ENCODE measurements at regions not wholly inside any gene's neighbourhood (a gene's known extent, or its start where the extent isn't known, plus 50 kb on each side); places are given as distances from the start of the nearest gene placed in this dataset.

GRCh38 chr6:98039904-98040607 lies 757.0 kb upstream of the MMS22L start:
- DNase-seq (ENCODE audit: extremely low read depth, low read depth): no peak
- TF ChIP-seq, protein P1, sequence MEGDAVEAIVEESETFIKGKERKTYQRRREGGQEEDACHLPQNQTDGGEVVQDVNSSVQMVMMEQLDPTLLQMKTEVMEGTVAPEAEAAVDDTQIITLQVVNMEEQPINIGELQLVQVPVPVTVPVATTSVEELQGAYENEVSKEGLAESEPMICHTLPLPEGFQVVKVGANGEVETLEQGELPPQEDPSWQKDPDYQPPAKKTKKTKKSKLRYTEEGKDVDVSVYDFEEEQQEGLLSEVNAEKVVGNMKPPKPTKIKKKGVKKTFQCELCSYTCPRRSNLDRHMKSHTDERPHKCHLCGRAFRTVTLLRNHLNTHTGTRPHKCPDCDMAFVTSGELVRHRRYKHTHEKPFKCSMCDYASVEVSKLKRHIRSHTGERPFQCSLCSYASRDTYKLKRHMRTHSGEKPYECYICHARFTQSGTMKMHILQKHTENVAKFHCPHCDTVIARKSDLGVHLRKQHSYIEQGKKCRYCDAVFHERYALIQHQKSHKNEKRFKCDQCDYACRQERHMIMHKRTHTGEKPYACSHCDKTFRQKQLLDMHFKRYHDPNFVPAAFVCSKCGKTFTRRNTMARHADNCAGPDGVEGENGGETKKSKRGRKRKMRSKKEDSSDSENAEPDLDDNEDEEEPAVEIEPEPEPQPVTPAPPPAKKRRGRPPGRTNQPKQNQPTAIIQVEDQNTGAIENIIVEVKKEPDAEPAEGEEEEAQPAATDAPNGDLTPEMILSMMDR (IDR thresholded peaks at IDR 0.05; ENCODE audit: low read depth, low read length, missing control alignments): no peak
- no peak overlapping the region for H3K4me3 ChIP-seq (replicated peaks; ENCODE audit: low read depth, low read length)

GRCh38 chr6:98041056-98041455 lies 758.0 kb upstream of the MMS22L start:
- DNase-seq (ENCODE audit: extremely low read depth, low read depth): no peak
- TF ChIP-seq, protein P1 (IDR thresholded peaks at IDR 0.05; ENCODE audit: low read depth, low read length, missing control alignments): no peak
- H3K4me3 ChIP-seq (replicated peaks; ENCODE audit: low read depth, low read length): no peak overlapping the region

- TF ChIP-seq, protein P1 (IDR thresholded peaks at IDR 0.05; ENCODE audit: low read depth, low read length, missing control alignments): no peak
- H3K4me3 ChIP-seq (replicated peaks; ENCODE audit: low read depth, low read length): no peak overlapping the region
- no peak for DNase-seq (ENCODE audit: extremely low read depth, low read depth)
Measured at GRCh38 chr6:98041921-98042320, 758.9 kb upstream of the MMS22L start.

DNA sequence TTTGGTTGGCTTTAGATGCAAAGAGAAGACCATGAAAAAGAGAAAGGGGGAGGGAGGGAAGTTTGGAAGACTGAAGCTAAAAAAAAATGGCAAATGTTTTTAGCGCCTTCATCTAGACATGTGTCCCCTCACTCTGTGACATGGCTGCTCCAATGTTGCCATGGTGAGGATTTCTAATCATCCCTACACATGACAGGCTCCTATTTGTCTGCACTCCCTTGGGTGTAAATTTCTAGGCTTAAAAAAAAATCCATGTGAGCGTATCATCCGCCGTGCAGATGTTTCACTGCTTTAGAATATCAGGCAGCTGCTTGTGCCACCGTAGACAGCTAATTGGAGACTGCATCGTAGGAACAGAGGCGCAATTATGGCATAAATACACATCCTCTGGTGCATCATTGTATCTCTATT lies 761.1 kb upstream of the MMS22L start:
- TF ChIP-seq, protein P1 (IDR thresholded peaks at IDR 0.05; ENCODE audit: low read depth, low read length, missing control alignments): no peak
- DNase-seq (ENCODE audit: extremely low read depth, low read depth): no peak

DNA sequence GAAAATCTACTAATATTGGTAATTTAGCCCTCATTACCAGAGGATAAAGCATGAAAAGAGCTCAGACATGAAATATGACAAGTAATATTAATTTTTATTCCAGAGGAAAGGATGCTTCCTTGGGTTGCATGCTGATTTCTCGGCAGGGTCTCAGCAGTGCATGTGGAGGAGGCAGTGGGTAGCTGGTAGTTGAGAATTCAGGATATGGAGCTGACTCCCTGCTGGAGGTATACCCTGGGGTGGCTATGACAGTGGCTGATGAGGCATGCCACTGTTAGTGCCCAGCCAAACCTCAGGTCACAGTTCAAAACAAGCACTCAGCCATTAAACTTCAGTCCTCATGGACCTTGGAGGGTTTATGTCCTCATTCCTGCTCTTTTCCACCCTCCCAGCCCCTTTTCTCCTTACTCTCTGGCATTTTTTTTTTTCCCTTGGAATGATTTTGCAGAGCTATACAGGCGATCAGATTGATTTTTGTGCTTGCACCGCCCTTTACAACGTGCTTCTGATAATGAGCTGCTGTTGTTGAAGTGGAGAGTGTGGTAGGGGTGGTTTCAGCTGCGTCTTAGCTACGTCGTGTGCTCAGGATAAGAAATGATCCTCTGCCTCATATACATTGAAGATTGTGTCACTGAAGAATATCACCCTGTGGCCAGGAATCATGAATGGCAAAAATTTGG lies 761.9 kb upstream of the MMS22L start:
- H3K4me3 ChIP-seq (replicated peaks; ENCODE audit: low read depth, low read length): no peak overlapping the region
- DNase-seq (ENCODE audit: extremely low read depth, low read depth): no peak
- TF ChIP-seq, protein P1 (IDR thresholded peaks at IDR 0.05; ENCODE audit: low read depth, low read length, missing control alignments): no peak

More for the DNA sequence above, 761.1 kb upstream of the MMS22L start:
- no peak overlapping the region for H3K4me3 ChIP-seq (replicated peaks; ENCODE audit: low read depth, low read length)

DNA sequence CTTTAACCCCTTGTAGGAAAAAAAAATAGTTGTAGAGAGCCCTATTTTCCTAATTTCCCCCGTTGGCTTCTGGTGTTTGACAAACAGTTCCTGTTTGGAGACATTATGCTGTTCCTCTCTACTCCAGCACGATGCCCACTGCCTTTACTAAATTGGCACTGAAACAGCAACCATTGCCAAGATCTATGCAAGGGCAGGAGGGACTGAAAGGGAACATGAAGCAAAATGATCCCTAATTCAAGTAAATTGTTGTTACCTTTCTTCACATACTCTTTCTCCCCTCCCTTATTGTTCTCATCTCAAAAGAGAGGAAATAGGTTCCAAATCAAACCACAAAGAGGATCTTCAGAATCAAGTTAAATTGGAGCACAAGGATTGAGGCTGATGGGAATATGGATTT lies 764.1 kb upstream of the MMS22L start:
- H3K4me3 ChIP-seq (replicated peaks; ENCODE audit: low read depth, low read length): no peak overlapping the region
- no peak for DNase-seq (ENCODE audit: extremely low read depth, low read depth)
- TF ChIP-seq, protein P1 (IDR thresholded peaks at IDR 0.05; ENCODE audit: low read depth, low read length, missing control alignments): no peak
